NCI-H2171 treated with DMSO at 0.1 percent for 48 hours (cell line): ENCODE measurements at regions not wholly inside any gene's neighbourhood (a gene's known extent, or its start where the extent isn't known, plus 50 kb on each side); places are given as distances from the start of the nearest gene placed in this dataset.

Source experiments
- DNase-seq: peaks from one replicate; lab custom pipeline; 2025; lab: John Stamatoyannopoulos, UW

GRCh38 chr5:117065161-117065560 lies 490.5 kb upstream of the SEMA6A start:
- DNase-seq = peak; percentile 3

- DNase-seq = no peak
These were observed 485.5 kb upstream of the SEMA6A start for GRCh38 chr5:117060099-117060498.

- DNase-seq = no peak
These were observed 484.1 kb upstream of the SEMA6A start for GRCh38 chr5:117058740-117059139.

GRCh38 chr5:117055517-117055916 lies 480.9 kb upstream of the SEMA6A start:
- DNase-seq = no peak

GRCh38 chr5:117054911-117055310 lies 480.3 kb upstream of the SEMA6A start:
- DNase-seq = peak; percentile 45

- no peak for DNase-seq
These were observed 479.5 kb upstream of the SEMA6A start for GRCh38 chr5:117054141-117054540.

- DNase-seq = no peak
These were observed 467.4 kb upstream of the SEMA6A start for GRCh38 chr5:117041926-117042595.

- no peak for DNase-seq
These were observed 464.4 kb upstream of the SEMA6A start for GRCh38 chr5:117039035-117039434.

GRCh38 chr5:117027384-117027783 lies 452.8 kb upstream of the SEMA6A start:
- no peak for DNase-seq

- DNase-seq = no peak
These were observed 446.4 kb upstream of the SEMA6A start for GRCh38 chr5:117020999-117021398.

- no peak for DNase-seq
These were observed 438.8 kb upstream of the SEMA6A start for GRCh38 chr5:117013280-117013877.

- DNase-seq = no peak
These were observed 436.0 kb upstream of the SEMA6A start for GRCh38 chr5:117010574-117010973.

- no peak for DNase-seq
These were observed 423.4 kb upstream of the SEMA6A start for GRCh38 chr5:116998024-116998423.

- DNase-seq = no peak
These were observed 418.1 kb upstream of the SEMA6A start for GRCh38 chr5:116992681-116993080.

GRCh38 chr5:116989995-116990394 lies 415.4 kb upstream of the SEMA6A start:
- DNase-seq = peak; percentile 7

GRCh38 chr5:116982035-116982434 lies 407.4 kb upstream of the SEMA6A start:
- no peak for DNase-seq

GRCh38 chr5:116980581-116980980 lies 406.0 kb upstream of the SEMA6A start:
- no peak for DNase-seq

GRCh38 chr5:116976767-116977166 lies 402.1 kb upstream of the SEMA6A start:
- DNase-seq = no peak

- DNase-seq = no peak
These were observed 396.5 kb upstream of the SEMA6A start for GRCh38 chr5:116971131-116971530.

GRCh38 chr5:116970318-116970717 lies 395.7 kb upstream of the SEMA6A start:
- peak; percentile 83 for DNase-seq

- DNase-seq = no peak
These were observed 389.8 kb upstream of the SEMA6A start for GRCh38 chr5:116964438-116964837.

GRCh38 chr5:116961021-116961420 lies 386.4 kb upstream of the SEMA6A start:
- no peak for DNase-seq

- DNase-seq = no peak
These were observed 385.2 kb upstream of the SEMA6A start for GRCh38 chr5:116959843-116960242.
